Right cardiac atrium (tissue), 5 donors: ENCODE measurements at regions not wholly inside any gene's neighbourhood (a gene's known extent, or its start where the extent isn't known, plus 50 kb on each side); places are given as distances from the start of the nearest gene placed in this dataset.

Source experiments
- ATAC-seq, 2 donors: fragments of 200-7000 bp; cut with Tn5 transposase; one replicate each; pipeline versions ENCODE4 v1.8.0 to v1.9.1; 2020; ENCODE audit warnings: moderate library complexity in 2 of 2, mild to moderate bottlenecking in 1 of 2
- DNase-seq, 3 donors: peaks; one replicate each; pipeline ENCODE4 v3.0.0-alpha.2; 2020
- H3K27ac ChIP-seq: one replicate; pipeline ENCODE4 v1.5.1; 2013; ENCODE audit warnings: mild to moderate bottlenecking, low read length, control low read depth, moderate library complexity
- H3K27me3 ChIP-seq: one replicate; pipeline ENCODE4 v1.6.1; 2013; ENCODE audit not compliant: control insufficient read depth, insufficient read depth
- H3K4me1 ChIP-seq: one replicate; pipeline ENCODE4 v1.6.1; 2013; ENCODE audit warnings: low read length; ENCODE audit not compliant: control insufficient read depth, insufficient read depth
- H3K4me3 ChIP-seq: one replicate; pipeline ENCODE4 v1.5.1; 2013; ENCODE audit warnings: low read length, control low read depth
- H3K9me3 ChIP-seq: one replicate; pipeline ENCODE4 v1.6.1; 2013; ENCODE audit warnings: low read length; ENCODE audit not compliant: control insufficient read depth
- WGBS: extraction: QIAGEN DNeasy Blood & Tissue Kit; methylation state at CpG from one replicate; pipeline ENCODE4 v1.1.7; 2013; 5-methylcytosine and 5-hydroxymethylcytosine counted together
- intact Hi-C, 4 donors: fragments of 100-400 bp; cut with DNase I; formaldehyde crosslinking; loops; one replicate each; pipeline versions ENCODE4 v1.11.0 to v1.14.0; 2022 to 2023
- donor health status: healthy with polysubstance abuse.
- donor health status: DM: no; HTN: yes; CAD: no.
- donor health status: DM: no; HTN: no; CAD: no.
- donor health status: DM: no; HTN: yes; CAD: no; lungs with severe emphysema.
- donor health status: DM: yes; HTN: yes; CAD: no.

GRCh38 chr1:73907051-73907450 lies 290.9 kb downstream of the LRRIQ3 start:
- Histone ChIP-seq H3K4me3 (no peak overlapping the region), H3K27me3 (no peaks in the 10 kb centered on the region), H3K4me1 (no peaks in the 10 kb centered on the region), H3K9me3 (no peaks in the 10 kb centered on the region), H3K27ac (no peak overlapping the region)
- ATAC-seq: no peak
- 44% methylated on average over 1 of the region's 1 CpG for WGBS
- intact Hi-C loops: no loop called here
- no peak for DNase-seq

GRCh38 chr1:73903092-73903491 lies 294.9 kb downstream of the LRRIQ3 start:
- Histone ChIP-seq H3K27me3 (no peaks in the 10 kb centered on the region), H3K9me3 (no peaks in the 10 kb centered on the region), H3K4me3 (no peak overlapping the region), H3K4me1 (no peaks in the 10 kb centered on the region), H3K27ac (no peak overlapping the region)
- no peak for DNase-seq
- intact Hi-C loops: no loop called here
- no peak for ATAC-seq
- 89% methylated on average over 3 of the region's 3 CpGs for WGBS

GRCh38 chr1:73901738-73902137 lies 296.2 kb downstream of the LRRIQ3 start:
- H3K4me3 ChIP-seq: no peak overlapping the region
- no peaks in the 10 kb centered on the region for H3K4me1 ChIP-seq
- H3K27me3 ChIP-seq: no peaks in the 10 kb centered on the region
- intact Hi-C loops: no loop called here
- 65% methylated on average over 5 of the region's 5 CpGs for WGBS
- no peak for ATAC-seq
- H3K27ac ChIP-seq: no peak overlapping the region
- H3K9me3 ChIP-seq: no peaks in the 10 kb centered on the region
- no peak for DNase-seq

DNA sequence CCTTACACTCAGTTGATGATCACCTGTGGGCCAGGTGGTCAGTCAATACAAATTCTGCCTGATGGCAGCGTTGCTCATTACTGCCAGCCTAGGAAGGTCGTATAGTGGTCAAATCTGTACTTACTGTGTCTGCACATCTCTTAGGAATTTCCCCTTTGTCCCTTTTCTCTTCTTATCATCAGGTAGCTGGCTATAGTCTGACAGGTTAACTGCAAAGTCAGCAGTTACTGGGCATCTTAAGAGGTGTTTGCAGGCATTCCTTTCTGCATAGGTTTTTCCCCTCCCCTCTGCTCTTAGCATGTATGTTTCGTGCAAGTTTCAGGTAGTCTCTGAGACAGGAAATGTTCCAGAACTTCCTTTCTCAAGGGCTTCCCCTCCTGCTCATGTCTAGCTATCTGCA lies 298.7 kb downstream of the LRRIQ3 start:
- H3K27me3 ChIP-seq: no peaks in the 10 kb centered on the region
- WGBS: 45% methylated on average over 3 of the region's 3 CpGs
- intact Hi-C loops: no loop called here
- no peak overlapping the region for H3K4me3 ChIP-seq
- no peaks in the 10 kb centered on the region for H3K4me1 ChIP-seq
- H3K27ac ChIP-seq: no peak overlapping the region
- DNase-seq (no peak), ATAC-seq (no peak)
- H3K9me3 ChIP-seq: no peaks in the 10 kb centered on the region

DNA sequence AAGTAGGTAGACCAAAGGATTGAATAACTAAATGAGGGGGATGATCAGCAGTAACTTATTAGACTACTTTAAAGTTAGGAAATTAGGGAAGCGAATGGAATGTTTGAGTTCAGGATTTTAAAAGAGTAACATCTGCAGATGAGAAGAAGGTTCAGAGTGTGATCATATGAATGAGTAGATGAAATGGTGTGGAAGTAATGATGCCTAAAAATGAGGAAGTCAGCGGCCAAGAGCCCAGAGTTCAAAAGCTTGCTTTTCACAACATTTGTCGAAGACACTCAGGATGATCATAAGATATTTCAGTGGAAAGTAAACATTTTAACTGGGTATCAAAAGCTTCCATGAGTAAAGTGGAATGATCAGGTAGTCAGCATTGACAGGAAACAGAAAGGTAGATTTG lies 299.4 kb downstream of the LRRIQ3 start:
- 82% methylated on average over 3 of the region's 3 CpGs for WGBS
- no peak overlapping the region for H3K27ac ChIP-seq
- H3K4me3 ChIP-seq: no peak overlapping the region
- H3K9me3 ChIP-seq: no peaks in the 10 kb centered on the region
- DNase-seq: no peak
- no peaks in the 10 kb centered on the region for H3K27me3 ChIP-seq
- no peak for ATAC-seq
- no peaks in the 10 kb centered on the region for H3K4me1 ChIP-seq
- intact Hi-C loops: no loop called here

- Histone ChIP-seq H3K4me1 (no peaks in the 10 kb centered on the region), H3K9me3 (no peaks in the 10 kb centered on the region), H3K27me3 (no peaks in the 10 kb centered on the region), H3K27ac (no peak overlapping the region), H3K4me3 (no peak overlapping the region)
- DNase-seq: peak in 1 of 3 donors; percentile 37
- intact Hi-C loops: no loop called here
- peak in 1 of 2 donors; percentile 63 for ATAC-seq
- 43% methylated on average over 3 of the region's 3 CpGs for WGBS
Measured at GRCh38 chr1:73887412-73887811, 310.6 kb downstream of the LRRIQ3 start.

- H3K4me1 ChIP-seq: no peaks in the 10 kb centered on the region
- H3K27me3 ChIP-seq: no peaks in the 10 kb centered on the region
- H3K4me3 ChIP-seq: no peak overlapping the region
- DNase-seq (no peak), ATAC-seq (no peak)
- whole genome bisulfite sequencing: 57% methylated on average over 2 of the region's 2 CpGs
- no peak overlapping the region for H3K27ac ChIP-seq
- intact Hi-C loops: no loop called here
- no peaks in the 10 kb centered on the region for H3K9me3 ChIP-seq
Measured at GRCh38 chr1:73886716-73887115, 311.3 kb downstream of the LRRIQ3 start.

GRCh38 chr1:73874806-73875205 lies 323.2 kb downstream of the LRRIQ3 start:
- H3K4me1 ChIP-seq: no peaks in the 10 kb centered on the region
- H3K9me3 ChIP-seq: no peaks in the 10 kb centered on the region
- no peaks in the 10 kb centered on the region for H3K27me3 ChIP-seq
- 75% methylated on average over 1 of the region's 1 CpG for WGBS
- intact Hi-C loops: no loop called here
- no peak for DNase-seq
- no peak overlapping the region for H3K27ac ChIP-seq
- no peak for ATAC-seq
- H3K4me3 ChIP-seq: no peak overlapping the region

DNA sequence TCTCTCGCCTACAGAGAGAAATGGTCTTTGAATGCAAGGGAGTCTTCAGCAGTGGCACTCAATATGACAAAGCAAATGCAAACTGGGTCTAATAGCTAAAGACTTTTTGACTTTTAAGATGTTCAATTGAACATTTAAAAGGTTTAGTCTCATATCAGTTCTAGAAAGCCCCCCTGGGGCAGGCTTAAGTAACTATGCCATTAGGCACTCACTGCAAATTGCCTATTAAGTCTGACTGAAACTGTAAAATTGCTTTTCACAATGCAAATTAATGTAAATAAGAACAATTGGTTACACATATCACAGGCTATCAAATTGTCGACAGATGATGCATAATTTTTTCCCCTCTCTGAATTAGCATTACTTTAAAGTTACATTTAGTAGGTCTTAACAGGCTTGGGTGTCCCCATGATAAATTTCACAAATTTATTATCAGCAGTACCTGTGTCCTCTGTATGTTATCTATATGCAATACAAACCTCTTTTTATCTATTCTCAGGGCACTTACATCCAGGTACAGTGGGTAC lies 329.1 kb downstream of the LRRIQ3 start:
- ATAC-seq: no peak
- H3K27ac ChIP-seq: no peak overlapping the region
- H3K4me3 ChIP-seq: no peak overlapping the region
- H3K4me1 ChIP-seq: no peaks in the 10 kb centered on the region
- DNase-seq: no peak
- no peaks in the 10 kb centered on the region for H3K27me3 ChIP-seq
- 78% methylated on average over 2 of the region's 2 CpGs for WGBS
- no peaks in the 10 kb centered on the region for H3K9me3 ChIP-seq
- intact Hi-C loops: no loop called here

GRCh38 chr1:73862355-73862754 lies 335.6 kb downstream of the LRRIQ3 start:
- ATAC-seq (no peak), DNase-seq (no peak)
- no peak overlapping the region for H3K4me3 ChIP-seq
- intact Hi-C loops: no loop called here
- no peaks in the 10 kb centered on the region for H3K27me3 ChIP-seq
- 81% methylated on average over 1 of the region's 1 CpG for WGBS
- H3K9me3 ChIP-seq: no peaks in the 10 kb centered on the region
- H3K27ac ChIP-seq: no peak overlapping the region
- no peaks in the 10 kb centered on the region for H3K4me1 ChIP-seq

GRCh38 chr1:73860421-73860950 lies 337.5 kb downstream of the LRRIQ3 start:
- no peak for DNase-seq
- WGBS: 47% methylated on average over 2 of the region's 2 CpGs
- Histone ChIP-seq H3K9me3 (no peaks in the 10 kb centered on the region), H3K4me1 (no peaks in the 10 kb centered on the region), H3K4me3 (no peak overlapping the region), H3K27ac (no peak overlapping the region), H3K27me3 (no peaks in the 10 kb centered on the region)
- intact Hi-C loops: no loop called here
- no peak for ATAC-seq

GRCh38 chr1:73859227-73859626 lies 338.7 kb downstream of the LRRIQ3 start:
- Histone ChIP-seq H3K4me1 (no peaks in the 10 kb centered on the region), H3K4me3 (no peak overlapping the region), H3K9me3 (no peaks in the 10 kb centered on the region), H3K27me3 (no peaks in the 10 kb centered on the region), H3K27ac (no peak overlapping the region)
- ATAC-seq (no peak), DNase-seq (no peak)
- intact Hi-C loops: no loop called here
- 90% methylated on average over 1 of the region's 1 CpG for WGBS
